C4-2B (cell line): ENCODE measurements at regions not wholly inside any gene's neighbourhood (a gene's known extent, or its start where the extent isn't known, plus 50 kb on each side); places are given as distances from the start of the nearest gene placed in this dataset.

ENCODE experiments used
- ZFX ChIP-seq: fragments of 450-650 bp; IDR thresholded peaks from 2 replicates; pipeline ENCODE4 v1.6.1; 2017
- TF ChIP-seq, protein P1 (sequence below): fragments of 450-650 bp; conservative IDR thresholded peaks from 2 replicates; pipeline ENCODE4 v1.5.1; 2017; ENCODE audit warnings: mild to moderate bottlenecking

DNA sequence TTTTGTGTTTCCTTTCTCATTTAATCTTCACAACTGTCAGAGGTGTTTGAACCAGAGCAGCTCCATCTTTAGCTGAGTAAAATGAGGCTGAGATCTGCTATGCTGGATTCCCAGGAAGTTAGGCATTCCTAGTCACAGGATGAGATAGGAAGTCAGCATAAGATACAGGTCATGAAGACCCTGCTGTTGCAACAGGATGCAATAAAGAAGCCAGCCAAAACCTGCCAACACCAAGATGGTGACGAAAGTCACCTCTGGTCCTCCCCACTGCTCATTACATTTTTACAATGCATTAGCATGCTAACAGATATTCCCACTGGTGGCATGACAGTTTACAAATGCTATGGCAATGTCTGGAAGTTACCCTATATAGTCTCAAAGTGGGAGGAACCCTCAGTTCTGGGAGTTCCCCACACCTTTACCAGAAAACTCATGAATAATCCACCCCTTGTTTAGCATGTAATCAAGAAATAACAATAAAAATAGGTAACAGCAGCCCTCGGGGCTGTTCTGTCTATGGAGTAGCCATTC lies 262.2 kb upstream of the FERMT1 start:
- TF ChIP-seq, protein P1, sequence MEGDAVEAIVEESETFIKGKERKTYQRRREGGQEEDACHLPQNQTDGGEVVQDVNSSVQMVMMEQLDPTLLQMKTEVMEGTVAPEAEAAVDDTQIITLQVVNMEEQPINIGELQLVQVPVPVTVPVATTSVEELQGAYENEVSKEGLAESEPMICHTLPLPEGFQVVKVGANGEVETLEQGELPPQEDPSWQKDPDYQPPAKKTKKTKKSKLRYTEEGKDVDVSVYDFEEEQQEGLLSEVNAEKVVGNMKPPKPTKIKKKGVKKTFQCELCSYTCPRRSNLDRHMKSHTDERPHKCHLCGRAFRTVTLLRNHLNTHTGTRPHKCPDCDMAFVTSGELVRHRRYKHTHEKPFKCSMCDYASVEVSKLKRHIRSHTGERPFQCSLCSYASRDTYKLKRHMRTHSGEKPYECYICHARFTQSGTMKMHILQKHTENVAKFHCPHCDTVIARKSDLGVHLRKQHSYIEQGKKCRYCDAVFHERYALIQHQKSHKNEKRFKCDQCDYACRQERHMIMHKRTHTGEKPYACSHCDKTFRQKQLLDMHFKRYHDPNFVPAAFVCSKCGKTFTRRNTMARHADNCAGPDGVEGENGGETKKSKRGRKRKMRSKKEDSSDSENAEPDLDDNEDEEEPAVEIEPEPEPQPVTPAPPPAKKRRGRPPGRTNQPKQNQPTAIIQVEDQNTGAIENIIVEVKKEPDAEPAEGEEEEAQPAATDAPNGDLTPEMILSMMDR = no peak
- TF ChIP-seq ZFX = no peak
